ENCODE measurements at regions not wholly inside any gene's neighbourhood (a gene's known extent, or its start where the extent isn't known, plus 50 kb on each side); places are given as distances from the start of the nearest gene placed in this dataset.

GRCh38 chr13:73879346-73880015 lies 254.7 kb downstream of the KLF12 start:
- no peak for DNase-seq

GRCh38 chr13:73877399-73877798 lies 256.8 kb downstream of the KLF12 start:
- no peak for DNase-seq

- no peak for DNase-seq
Measured at GRCh38 chr13:73876323-73876722, 257.9 kb downstream of the KLF12 start.

- DNase-seq, result no peak
Measured at GRCh38 chr13:73873940-73874830, 260.0 kb downstream of the KLF12 start.

GRCh38 chr13:73872397-73872796 lies 261.8 kb downstream of the KLF12 start:
- DNase-seq, result no peak

GRCh38 chr13:73870970-73871935 lies 263.0 kb downstream of the KLF12 start:
- no peak for DNase-seq

GRCh38 chr13:73870036-73870741 lies 264.0 kb downstream of the KLF12 start:
- no peak for DNase-seq

GRCh38 chr13:73865027-73865426 lies 269.2 kb downstream of the KLF12 start:
- DNase-seq, result no peak

GRCh38 chr13:73861136-73861535 lies 273.1 kb downstream of the KLF12 start:
- no peak for DNase-seq

GRCh38 chr13:73860501-73860900 lies 273.7 kb downstream of the KLF12 start:
- no peak for DNase-seq

GRCh38 chr13:73859841-73860240 lies 274.4 kb downstream of the KLF12 start:
- no peak for DNase-seq

GRCh38 chr13:73857106-73857505 lies 277.1 kb downstream of the KLF12 start:
- DNase-seq, result no peak

GRCh38 chr13:73851104-73851503 lies 283.1 kb downstream of the KLF12 start:
- no peak for DNase-seq

- DNase-seq, result no peak
Measured at GRCh38 chr13:73850104-73850873, 283.9 kb downstream of the KLF12 start.

GRCh38 chr13:73849292-73849691 lies 284.9 kb downstream of the KLF12 start:
- DNase-seq, result no peak

GRCh38 chr13:73844986-73845385 lies 289.2 kb downstream of the KLF12 start:
- DNase-seq, result no peak

- no peak for DNase-seq
Measured at GRCh38 chr13:73842626-73843025, 291.6 kb downstream of the KLF12 start.

GRCh38 chr13:73842184-73842583 lies 292.0 kb downstream of the KLF12 start:
- DNase-seq, result no peak

- DNase-seq, result no peak
Measured at GRCh38 chr13:73837147-73837546, 297.1 kb downstream of the KLF12 start.

GRCh38 chr13:73835138-73835721 lies 299.0 kb downstream of the KLF12 start:
- DNase-seq, result no peak

All from NCI-H2081 treated with DMSO at 0.1 percent for 48 hours (cell line).